COR-L47 (cell line): ENCODE measurements at regions not wholly inside any gene's neighbourhood (a gene's known extent, or its start where the extent isn't known, plus 50 kb on each side); places are given as distances from the start of the nearest gene placed in this dataset.

ENCODE experiments used
- DNase-seq: peaks from one replicate; lab custom pipeline; 2025; lab: John Stamatoyannopoulos, UW

DNA sequence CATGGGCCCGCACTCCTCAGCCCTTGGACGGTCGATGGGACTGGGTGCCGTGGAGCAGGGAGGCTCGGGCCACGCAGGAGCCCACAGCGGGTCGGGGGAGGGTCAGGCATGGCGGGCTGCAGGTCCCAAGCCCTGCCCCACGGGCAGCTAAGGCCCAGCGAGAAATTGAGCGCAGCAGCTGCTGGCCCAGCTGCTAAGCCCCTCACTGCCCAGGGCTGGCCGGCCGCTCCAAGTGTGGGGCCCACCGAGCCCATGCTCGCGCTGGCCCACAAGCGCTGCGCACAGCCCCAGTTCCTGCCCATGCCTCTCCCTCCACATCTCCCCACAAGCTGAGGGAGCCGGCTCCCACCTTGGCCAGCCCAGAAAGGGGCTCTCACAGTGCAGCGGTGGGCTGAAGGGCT, 259.4 kb downstream of the VGLL3 start:
- no peak for DNase-seq

DNA sequence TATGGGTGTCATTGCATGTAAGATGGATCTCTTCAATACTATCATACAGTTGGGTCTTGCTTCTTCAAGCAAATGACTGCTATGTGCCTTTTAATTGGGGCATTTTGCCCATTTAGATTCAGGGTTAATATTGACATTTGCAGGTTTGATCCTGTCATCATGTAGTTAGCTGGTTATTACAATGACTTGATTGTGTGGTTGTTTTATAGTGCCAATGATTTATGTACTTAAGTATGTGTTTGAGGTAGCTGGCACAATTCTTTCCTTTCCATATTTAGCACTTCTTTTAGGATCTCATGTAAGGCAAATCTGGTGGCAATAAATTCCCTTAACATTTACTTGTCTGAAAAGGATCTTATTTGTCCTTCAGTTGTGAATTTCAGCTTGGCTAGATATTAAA, 267.5 kb downstream of the VGLL3 start:
- DNase-seq: peak; percentile 13

DNA sequence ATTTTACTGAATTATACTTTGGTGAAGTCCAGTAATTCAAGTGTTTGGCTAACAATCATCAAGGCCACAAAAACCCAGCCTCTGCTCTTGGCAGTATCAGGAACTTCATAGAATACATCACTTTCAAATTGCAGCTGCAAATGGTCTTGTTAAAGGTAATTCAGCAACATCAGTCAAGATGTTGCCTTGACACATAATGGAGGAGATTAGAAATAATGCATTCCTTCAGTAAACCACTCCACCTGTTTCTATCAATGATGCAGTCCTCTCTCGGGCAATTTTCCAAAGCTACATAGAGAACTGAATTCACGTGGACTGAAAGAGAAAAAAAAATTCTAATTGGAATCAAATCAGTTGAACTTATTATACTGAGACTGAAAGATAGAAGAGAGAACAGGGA, 279.3 kb downstream of the VGLL3 start:
- no peak for DNase-seq

DNA sequence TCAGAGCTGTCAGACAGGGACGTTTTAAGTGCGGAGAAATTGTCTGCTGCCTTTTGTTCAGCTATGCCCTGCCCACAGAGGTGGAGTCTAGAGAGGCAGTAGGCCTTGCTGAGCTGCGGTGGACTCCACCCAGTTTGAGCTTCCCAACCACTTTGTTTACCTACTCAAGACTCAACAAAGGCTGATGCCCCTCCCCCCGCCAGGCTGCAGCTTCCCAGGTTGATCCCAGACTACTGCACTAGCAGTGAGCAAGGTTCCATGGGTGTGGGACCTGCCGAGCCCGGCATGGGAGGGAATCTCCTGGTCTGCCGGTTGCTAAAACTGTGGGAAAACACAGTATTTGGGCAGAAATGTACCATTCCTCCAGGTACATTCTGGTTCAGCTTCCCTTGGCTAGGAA, 282.1 kb downstream of the VGLL3 start:
- DNase-seq: no peak

DNA sequence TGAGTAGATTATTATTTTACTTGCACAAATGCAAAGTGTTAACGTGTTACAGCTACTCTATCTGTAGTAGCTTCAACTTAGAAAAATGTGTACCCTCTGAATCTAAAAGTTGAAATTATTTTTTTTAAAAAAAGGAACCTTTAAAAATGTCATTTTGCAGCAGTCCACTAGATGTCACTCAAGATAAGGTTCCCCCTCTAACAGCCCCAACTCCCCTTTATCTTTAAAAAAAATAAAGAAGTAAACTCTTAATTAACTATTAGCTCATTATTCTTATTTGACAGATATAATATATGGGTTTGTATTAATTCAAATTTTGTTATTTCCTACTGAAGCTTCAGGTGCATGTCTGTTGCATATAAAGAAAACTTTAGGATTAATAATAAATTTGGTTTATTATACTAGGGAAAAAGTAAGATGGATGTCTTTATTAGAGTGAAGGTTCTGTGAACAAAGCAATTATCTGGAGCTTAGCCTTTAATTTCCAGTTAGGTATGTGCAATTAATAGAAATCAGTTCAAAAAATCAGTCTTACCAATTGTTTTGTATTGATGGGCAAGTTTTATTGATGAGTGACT, 288.5 kb downstream of the VGLL3 start:
- DNase-seq: no peak

DNA sequence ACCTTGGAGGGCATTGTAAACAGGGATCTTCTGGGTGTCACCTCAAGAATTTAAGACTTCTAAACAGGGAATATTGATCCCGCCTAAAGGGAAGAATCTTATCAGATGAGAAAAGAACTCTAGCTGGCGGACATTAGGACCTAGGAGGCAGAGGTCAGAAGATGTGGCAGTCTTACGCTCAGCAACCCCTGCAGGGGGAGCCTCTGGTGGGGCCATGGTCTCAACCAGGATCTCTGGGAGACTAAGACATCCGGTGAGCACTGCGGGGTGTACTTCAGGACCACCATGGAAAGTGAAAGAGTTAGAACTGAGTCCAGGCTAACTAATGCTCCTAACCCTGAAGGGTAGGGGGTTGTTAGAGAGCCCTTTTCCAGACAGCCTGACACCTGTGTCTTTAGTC, 295.2 kb downstream of the VGLL3 start:
- no peak for DNase-seq

DNA sequence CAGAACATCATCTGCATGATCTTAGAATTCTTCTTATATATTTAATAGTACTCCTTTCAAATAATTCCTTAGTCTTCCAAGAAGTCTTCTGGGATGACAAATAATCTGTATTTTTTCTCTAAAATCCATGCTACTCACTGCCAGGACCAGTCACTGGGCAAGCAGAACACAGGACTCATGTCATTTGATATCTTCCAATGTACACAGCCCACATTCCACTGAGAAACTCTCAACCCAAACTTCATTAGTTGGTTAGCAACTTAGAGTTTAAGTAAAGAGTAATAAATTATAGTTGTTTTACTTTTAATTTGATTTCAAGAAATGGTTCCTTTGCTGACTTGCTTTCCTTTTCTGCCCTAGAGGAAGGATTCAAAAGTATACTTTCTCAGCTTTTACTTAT, 317.0 kb downstream of the VGLL3 start:
- no peak for DNase-seq

DNA sequence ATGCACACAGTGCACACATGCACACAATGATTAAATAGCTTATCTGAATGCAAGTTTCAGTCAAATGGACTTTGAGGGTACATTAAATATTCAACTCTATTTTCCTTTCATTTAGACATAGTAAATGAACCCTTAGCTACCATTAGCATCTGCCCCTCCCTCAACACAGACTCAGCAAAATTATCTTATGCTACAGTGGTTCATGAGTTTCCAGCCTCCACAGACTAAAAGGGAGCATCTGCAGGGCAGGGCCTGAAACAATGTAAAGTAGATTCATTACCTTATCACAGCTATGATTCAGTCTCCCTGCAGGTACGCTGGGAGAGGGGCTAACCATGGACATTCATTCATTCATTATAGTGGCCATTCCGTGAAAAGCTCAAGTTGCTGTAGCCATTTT, 329.1 kb downstream of the VGLL3 start:
- no peak for DNase-seq

DNA sequence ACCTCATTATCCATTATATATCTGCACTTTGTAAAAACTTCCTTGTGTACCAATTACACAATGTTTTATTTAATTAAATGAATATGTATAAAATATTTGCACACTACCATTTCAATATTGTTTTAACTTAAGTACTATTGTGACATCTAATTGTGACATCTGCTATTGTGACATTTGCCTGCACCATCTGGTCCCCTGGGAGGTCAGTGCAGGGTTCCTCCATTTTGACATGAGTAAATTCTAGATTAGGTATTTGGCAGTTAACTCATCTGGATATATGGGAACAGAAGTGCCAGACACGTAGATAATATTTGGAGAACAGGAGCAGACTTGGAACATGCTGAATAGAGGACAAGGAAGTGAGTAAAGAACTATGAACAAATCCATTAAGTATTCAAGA, 332.1 kb downstream of the VGLL3 start:
- no peak for DNase-seq

DNA sequence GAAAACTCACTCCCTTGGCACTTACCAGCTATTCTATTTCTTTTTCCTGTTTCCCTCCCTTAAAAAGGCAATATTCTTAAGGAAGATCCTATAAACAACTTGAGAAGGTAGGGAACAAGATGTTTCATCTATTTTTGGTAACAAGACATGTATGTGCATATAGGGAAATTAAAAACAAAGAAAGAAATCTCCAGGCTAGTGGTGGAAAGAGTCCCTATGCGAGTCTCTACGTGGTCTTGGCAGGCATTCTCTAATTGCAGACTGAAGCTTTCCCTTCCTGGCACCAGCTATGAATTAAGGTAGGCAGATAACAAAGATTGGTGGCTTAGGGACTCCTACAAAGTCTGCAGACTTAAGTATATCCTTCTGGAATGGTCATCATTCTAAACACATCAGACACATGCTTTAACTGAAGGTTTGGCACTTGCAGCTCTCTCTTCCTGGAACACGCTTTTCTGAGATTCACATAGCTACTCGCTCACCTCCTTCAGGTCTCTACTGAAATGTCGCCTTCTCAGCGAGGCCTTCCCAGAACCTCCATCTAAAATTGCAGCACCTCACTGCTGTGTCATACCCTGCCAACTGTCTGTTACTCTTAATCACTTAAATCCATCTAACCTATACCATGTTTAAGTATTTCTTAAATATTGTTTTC, 336.0 kb downstream of the VGLL3 start:
- DNase-seq: no peak

DNA sequence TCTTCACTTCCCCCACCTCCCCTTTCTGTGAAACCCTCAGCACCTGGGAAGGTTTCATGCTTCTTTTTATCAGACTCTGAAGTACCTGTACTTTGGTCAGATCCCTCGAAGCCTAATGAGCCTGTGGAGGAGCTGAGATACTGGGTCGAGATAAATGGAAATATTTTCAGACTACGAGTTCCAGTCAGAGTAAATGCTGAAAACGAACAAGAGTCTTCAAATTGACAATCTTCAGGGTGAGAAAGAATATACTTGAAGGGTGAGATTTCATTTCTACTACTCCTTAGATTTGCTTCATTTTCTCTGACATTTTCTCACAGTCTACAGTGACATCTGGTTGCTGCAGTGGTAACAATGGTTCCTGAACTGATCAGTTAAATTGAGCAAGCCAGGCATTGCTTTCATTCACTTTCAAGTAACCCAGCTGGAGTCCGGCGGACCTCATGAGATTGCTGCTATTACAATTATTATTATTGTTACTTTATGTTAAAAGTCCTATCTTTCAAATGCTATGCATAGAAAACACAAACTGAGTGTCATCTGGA, 337.2 kb downstream of the VGLL3 start:
- no peak for DNase-seq

DNA sequence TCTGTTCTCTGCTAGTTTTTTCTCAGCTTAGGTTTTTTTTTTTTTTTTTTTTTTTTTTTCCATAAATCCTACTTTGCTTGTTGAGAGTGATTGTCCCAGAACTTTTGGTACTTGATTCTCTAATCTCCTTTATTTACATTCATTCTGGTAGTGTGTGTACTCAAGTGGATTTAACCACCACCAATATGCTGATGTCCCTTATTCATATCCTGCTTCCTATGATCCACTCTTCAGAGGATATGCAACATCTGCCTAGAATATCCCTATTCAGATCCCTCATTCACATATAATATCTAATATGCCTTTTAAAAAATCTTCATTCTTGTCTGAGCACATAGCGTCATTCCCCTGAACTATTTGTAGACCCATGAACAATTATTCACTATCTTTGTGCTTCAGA, 342.9 kb downstream of the VGLL3 start:
- no peak for DNase-seq

DNA sequence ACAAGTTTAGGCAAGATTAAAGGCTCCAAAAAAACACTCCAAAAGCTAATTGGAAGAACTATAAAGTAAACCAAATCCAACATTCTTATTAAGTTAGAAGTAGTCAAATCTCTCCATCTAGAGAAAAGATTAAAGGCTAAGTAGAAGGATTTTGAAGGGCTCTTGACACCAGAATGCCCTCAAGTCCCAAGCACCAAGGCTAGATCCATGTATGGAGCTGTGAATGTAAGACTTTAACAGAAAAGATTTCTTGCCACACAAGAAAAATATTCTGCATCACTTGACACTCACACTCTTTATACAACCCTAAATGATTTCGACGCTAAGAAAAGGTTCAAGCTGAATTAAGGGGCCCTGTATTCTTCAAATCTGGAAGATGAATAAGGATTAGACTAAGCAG, 345.2 kb downstream of the VGLL3 start:
- DNase-seq: no peak

DNA sequence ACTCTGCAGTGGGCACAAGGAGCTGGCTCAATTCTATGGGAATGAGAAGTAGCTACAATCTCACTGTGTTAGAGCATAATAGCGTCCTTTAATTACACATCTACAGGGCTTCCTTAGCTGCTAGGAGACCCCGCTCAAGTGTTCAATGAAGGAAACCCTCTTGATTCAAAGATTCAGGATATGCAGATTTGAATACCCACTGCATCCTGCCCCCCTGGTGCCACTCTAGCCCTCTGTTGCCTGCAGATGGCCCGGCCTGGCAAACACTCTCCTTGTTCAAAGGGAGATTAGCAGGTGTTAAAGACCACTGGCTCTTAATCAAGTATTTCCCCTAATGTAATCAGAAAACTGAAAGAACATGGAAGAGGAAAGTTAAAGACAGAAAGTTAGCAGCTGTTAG, 356.6 kb downstream of the VGLL3 start:
- DNase-seq: no peak

DNA sequence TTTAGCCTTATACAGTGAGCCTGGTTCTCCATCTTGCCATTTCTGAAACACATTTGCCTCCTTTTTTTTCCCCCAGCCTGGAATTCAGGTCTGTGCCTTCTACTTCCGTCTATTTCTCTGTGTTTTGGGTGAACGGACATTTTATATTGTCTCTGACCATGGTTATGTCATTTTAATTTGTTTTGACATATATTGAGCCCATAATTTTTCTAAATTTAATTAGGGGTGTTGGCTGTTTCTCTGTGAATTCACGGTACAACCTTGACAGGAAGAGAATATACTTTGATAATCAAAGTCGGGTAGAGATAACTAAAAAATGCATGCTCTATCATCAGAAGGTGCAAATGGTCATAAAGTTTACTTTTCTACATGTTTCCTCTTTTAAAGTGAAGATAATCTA, 361.4 kb downstream of the VGLL3 start:
- no peak for DNase-seq

DNA sequence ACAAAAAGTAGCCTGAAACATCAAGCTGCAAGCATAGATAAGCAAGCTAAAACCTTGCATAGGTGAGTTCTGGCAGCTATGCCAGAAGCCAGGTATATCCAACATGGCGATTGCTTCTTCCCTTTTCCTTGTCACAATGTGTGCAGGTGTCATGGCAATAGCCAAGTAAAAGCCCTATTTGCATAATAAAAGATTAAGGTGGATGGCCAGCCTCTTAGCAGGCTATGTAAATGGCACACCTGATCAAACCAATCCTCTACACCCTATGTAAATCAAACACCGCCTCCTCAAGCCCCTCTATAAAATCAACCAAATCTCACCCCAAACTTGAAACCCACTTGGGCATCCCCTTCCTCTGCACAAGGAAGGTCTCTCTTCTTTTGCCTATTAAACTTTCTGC, 366.8 kb downstream of the VGLL3 start:
- DNase-seq: no peak

DNA sequence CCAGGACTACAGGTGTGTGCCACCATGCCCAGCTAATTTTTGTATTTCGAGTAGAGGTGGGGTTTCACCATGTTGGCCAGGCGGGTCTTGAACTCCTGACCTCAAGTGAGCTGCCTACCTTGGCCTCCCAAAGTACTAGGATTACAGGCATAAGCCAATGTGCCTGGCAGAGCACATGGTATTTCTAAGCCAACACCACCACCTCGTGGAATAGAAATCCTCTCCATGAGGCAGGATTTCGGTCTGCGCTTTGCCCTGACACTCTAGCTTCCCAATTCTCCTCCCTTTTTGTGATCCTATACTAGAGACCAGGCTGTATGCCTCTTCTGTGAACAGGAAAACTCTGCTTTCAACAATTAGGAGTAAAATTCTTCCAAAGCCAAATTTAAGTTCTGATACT, 372.2 kb downstream of the VGLL3 start:
- DNase-seq: no peak

DNA sequence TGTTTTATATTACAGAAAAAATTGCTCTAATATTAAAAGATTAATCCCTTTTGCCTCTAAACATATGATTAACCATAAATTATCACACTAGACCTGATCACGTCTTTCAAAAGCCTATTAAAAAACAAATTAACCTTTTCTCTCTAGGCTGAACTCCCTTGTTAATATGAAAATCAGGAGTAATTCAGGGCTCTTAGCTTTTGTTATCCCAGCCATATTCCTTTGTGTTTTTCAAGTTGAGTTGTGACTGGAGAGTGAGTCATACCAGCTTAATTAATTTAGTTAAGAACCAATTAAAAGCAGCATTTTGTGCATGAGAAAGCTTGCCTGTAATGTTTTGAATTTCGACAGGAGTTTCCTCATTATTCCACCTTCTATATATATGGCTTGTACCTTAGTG, 385.8 kb downstream of the VGLL3 start:
- no peak for DNase-seq

DNA sequence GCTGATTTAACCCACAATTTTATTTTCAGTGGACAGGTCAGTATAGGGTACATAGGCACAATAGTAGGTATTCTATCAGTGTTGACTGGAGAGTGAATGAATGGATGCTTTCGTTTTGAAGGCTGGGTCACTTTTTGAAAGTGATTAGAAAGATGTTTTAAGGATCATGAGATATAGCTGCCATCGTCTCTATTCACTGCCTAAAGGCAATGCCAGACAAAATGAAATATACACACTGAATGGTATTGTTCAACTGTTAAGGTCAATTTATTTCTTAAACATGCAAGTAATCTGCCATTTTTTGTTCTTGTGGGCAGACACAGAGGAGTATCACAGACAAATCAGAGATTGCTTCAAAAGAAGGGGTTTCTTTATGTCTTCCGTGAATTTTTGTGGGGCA, 395.3 kb downstream of the VGLL3 start:
- DNase-seq: no peak

DNA sequence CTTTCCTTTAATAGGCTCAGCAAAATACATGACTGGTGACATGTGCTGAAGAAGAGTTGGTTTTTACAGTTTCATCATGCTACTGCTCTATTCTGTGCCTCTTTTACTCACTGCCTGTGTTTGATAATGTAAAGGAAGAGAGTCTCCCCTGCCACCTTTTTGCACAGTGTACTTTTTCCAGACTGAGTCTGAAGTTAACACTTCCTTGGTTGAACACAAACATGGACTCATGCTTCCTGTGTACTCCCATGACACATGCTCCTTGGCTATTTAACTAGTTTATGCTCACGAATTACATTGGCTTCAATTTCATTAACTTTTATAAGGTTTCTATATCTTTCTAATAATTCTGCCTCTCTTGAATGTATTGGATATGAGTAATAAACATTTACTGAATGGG, 396.1 kb downstream of the VGLL3 start:
- DNase-seq: no peak

DNA sequence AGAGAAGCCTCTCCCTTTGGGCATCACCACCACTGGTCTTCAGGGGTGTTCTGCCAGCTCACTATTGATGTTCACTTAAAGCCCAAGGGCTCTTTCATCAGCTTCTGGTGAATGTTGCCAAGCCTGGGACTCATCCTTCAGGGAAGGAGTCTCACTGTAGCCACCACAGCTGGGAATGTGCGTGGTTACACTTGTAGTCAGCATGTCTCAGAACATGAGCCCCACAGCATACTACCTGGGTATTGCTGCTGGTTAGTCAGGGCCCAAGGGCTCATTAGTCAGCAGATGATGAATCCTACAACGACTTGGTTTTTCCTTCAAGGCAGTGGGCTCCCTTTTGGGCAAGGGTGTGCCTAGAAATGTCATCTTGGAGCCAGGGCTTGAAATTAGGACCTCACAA, 412.9 kb downstream of the VGLL3 start:
- DNase-seq: no peak

DNA sequence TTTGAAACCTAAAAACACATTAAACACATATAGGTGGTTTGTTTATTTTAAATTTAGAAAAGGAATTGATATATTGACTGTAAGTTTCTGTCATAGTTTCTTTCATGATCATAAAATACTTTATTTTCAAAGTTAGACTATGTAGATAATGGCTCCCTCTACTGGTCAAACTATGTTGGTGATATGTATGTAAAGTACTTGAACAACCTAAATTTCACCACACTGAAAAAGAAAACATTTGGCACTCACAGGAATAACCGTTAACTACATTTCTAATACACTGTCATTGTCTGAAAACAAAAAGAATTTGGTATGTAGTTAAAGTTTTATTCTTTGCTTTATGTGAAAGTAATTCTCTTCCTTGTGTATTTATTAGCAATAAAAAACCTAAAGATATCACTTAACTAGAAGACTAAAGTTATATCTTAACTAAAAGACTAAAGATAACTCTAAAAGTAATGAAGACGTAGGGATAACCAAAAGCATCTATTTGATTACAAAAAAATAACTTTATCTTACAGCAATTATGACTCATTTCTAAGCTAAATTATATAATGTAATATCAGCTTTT, 427.5 kb downstream of the VGLL3 start:
- DNase-seq: peak; percentile 9

DNA sequence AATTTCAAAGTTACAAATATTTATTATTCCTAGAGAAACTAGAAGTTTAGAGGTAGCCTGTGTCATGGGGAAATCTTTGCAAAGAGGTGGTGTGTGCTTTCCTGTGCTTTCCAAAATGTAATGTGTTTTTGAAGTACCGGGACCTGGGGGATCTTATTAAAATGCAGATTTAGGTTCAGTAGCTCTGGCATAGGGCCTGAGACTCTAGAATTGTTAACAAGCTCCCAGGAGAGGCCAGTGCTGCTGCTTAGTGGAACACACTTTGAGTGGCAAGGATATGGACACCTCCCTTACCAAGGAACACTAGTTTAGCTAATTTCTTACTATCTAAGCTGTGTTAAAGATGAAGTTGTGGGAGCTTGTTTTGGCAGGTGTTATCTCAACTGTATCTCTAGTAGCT, 428.9 kb downstream of the VGLL3 start:
- DNase-seq: no peak

DNA sequence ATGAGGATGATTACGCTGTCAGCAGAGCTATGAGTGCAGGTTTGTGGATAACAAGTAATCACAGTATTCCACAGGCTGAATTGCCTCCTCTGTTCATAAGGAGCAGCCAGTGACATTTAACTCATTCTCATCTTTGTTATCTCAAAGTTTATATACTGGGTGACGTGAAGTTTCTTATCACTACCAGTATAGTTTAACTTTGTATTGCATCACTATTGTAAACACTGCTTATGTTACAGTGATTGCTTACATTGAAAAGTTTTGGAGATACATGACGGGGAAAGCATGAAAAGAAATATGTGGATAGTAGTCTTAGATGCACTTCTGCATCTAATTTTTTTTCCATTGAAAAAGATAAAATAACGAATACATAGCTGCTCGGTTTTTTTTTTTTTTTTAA, 429.7 kb downstream of the VGLL3 start:
- no peak for DNase-seq
